Ovary (tissue), 7 donors: ENCODE measurements at regions not wholly inside any gene's neighbourhood (a gene's known extent, or its start where the extent isn't known, plus 50 kb on each side); places are given as distances from the start of the nearest gene placed in this dataset.

Experiments used
- DNase-seq, 5 donors: peaks; one replicate each; pipeline ENCODE4 v3.0.0-alpha.2; 2019 to 2020
- H3K27ac ChIP-seq, 2 donors: fragments of 200-600 bp; one replicate each; pipeline versions ENCODE4 v1.5.1 to v1.8.0; 2019 to 2022
- H3K27me3 ChIP-seq: fragments of 200-600 bp; one replicate; pipeline ENCODE4 v1.8.0; 2022
- H3K36me3 ChIP-seq: fragments of 200-600 bp; sonication (generic); one replicate; pipeline ENCODE4 v1.5.1; 2019
- H3K4me1 ChIP-seq: one replicate; pipeline ENCODE4 v1.8.1; 2013; ENCODE audit warnings: mild to moderate bottlenecking, moderate library complexity; ENCODE audit not compliant: insufficient read depth
- H3K4me3 ChIP-seq: fragments of 200-600 bp; sonication (generic); one replicate; pipeline ENCODE4 v1.5.1; 2017
- H3K9me3 ChIP-seq, 2 donors: fragments of 200-600 bp in 1 of 2; sonication (generic) in 1 of 2; one replicate each; pipeline versions ENCODE4 v1.5.1 to v1.8.1; 2013 to 2019; ENCODE audit warnings: mild to moderate bottlenecking in 1 of 2, moderate library complexity in 1 of 2
- EP300 ChIP-seq: sonication (generic); formaldehyde crosslinking; IDR thresholded peaks from one replicate; pipeline ENCODE4 v1.6.1; 2017; ENCODE audit warnings: antibody characterized with exemption
- POLR2A ChIP-seq: fragments of 450-650 bp; IDR thresholded peaks from one replicate; pipeline ENCODE4 v1.6.1; 2017; ENCODE audit warnings: antibody characterized with exemption, mild to moderate bottlenecking, moderate library complexity
- WGBS, 3 donors: extraction: QIAGEN DNeasy Blood & Tissue Kit in 1 of 3; methylation state at CpG; one replicate each; pipeline versions ENCODE4 v1.1.5 to v1.1.7; 2013 to 2017; 5-methylcytosine and 5-hydroxymethylcytosine counted together
- intact Hi-C, 4 donors: fragments of 100-400 bp; cut with DNase I; formaldehyde crosslinking; loops; one replicate each; pipeline versions ENCODE4 v1.11.0 to v1.15.1; 2022 to 2023
- TF ChIP-seq, protein P1 (sequence below), 3 donors: fragments of 450-650 bp in 2 of 3; fragments of 200-600 bp in 1 of 3; IDR thresholded peaks; one replicate each; pipeline versions ENCODE4 v1.5.1 to v1.8.0; 2016 to 2022; ENCODE audit warnings: antibody characterized with exemption in 3 of 3, mild to moderate bottlenecking in 1 of 3
- donor health status: DM: no; HTN: no; CAD: no; lungs with moderate emphysema.
- donor health status: DM: no; HTN: no; CAD: no.
- donor health status: Bipolar disorder and iron deficiency.
- donor health status: DM: no; HTN: no; CAD: no.
- donor health status: DM: yes; HTN: yes; CAD: no.

DNA sequence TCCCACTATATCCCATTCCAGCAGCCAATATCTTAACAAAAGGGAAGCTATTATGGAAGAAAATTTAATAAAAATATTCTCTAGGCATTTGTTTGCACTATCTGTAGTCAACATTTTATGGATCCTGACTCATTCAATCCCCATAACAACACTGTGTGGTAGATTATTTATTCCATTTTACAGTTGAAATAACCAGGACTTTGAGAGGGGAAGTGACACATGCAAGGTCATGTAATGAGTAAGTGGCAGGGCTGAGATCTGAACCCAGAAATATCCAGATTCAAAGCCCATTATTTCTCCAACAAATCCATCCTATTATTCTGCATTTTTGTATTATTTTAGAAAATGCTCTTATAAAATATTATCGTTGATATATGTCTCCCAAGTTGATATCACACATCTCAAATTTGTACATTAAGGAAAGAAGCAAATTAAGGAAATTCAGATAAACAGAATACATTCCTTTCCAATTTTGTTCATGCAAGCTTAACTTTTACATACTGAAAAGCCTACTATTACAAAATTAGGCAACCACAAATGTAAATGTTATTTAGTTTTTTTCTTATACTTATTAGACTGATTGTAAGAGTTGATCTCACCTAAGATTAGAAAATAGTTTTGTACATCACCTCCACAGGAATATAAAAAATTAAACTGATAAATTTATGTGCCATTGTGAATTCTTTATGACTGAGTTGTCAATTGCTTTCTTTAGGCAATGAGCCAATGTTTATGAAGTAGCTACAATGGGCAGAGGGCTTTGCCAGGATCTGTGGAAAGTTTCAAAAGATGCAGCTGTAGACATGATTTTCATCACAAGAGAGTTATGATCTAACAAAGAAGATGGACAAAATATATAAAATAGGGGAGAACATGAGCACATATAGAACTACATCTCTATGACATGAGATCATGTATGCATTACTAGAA lies 55.1 kb upstream of the E2F7 start:
- TF ChIP-seq, protein P1, sequence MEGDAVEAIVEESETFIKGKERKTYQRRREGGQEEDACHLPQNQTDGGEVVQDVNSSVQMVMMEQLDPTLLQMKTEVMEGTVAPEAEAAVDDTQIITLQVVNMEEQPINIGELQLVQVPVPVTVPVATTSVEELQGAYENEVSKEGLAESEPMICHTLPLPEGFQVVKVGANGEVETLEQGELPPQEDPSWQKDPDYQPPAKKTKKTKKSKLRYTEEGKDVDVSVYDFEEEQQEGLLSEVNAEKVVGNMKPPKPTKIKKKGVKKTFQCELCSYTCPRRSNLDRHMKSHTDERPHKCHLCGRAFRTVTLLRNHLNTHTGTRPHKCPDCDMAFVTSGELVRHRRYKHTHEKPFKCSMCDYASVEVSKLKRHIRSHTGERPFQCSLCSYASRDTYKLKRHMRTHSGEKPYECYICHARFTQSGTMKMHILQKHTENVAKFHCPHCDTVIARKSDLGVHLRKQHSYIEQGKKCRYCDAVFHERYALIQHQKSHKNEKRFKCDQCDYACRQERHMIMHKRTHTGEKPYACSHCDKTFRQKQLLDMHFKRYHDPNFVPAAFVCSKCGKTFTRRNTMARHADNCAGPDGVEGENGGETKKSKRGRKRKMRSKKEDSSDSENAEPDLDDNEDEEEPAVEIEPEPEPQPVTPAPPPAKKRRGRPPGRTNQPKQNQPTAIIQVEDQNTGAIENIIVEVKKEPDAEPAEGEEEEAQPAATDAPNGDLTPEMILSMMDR (IDR thresholded peaks at IDR 0.05): no peak
- no peak for TF ChIP-seq POLR2A
- Histone ChIP-seq H3K9me3 (no peaks in the 10 kb centered on the region), H3K36me3 (no peaks in the 10 kb centered on the region), H3K27ac (no peak overlapping the region), H3K27me3 (no peaks in the 10 kb centered on the region), H3K4me3 (no peak overlapping the region), H3K4me1 (no peaks in the 10 kb centered on the region)
- intact Hi-C loops: no loop called here
- 66 to 89% (median 77%) methylated on average over 1 of the region's 1 CpG for WGBS, 3 donors
- no peak for DNase-seq

DNA sequence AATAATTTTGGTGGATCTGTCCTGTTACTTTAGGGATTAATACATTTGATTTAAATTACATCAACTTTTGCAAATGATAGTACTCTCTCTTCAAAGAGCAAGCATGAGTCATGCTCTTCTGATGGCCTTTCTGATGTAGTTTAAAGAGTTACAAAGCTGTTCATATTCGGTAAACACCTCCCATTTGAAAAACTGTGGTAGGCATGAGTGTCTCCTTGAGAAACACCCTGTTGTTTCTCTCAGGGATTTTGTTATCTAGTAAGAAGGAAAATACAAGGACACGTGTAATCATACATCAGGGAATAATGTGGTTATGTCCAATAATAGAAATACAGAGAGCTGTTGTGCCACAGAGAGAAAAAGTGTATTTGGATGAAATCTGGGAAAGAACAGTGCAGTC lies 53.3 kb upstream of the E2F7 start:
- intact Hi-C loops: no loop called here
- 20 to 49% (median 31%) methylated on average over 2 of the region's 2 CpGs for WGBS, 3 donors
- H3K4me3 ChIP-seq: no peak overlapping the region
- no peaks in the 10 kb centered on the region for H3K9me3 ChIP-seq
- no peak overlapping the region for H3K27ac ChIP-seq
- no peaks in the 10 kb centered on the region for H3K36me3 ChIP-seq
- no peak for TF ChIP-seq EP300
- TF ChIP-seq, protein P1 (IDR thresholded peaks at IDR 0.05): no peak
- no peak for TF ChIP-seq POLR2A
- no peaks in the 10 kb centered on the region for H3K27me3 ChIP-seq
- no peak for DNase-seq
- H3K4me1 ChIP-seq: no peaks in the 10 kb centered on the region

DNA sequence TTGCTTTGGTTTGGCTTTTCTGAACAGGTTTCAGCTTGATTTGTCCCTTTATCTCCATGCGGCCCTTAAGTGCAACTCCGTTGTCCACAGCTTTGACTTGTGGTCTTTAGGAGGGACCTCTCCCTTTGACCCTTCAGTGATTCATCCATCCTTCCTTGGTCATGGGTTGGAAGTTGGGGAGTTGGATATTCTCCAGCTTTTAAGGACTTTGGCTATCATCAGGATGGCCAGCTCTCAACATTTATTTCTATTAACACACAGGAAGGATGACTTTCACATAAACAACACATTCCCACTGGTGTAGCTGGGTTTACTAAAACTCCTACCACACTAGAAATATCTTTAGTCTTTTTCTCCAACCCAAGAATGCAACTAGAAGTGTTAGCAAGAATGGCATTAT lies 50.9 kb upstream of the E2F7 start:
- intact Hi-C loops: no loop called here
- no peaks in the 10 kb centered on the region for H3K27me3 ChIP-seq
- WGBS, 3 donors: 71 to 81% (median 76%) methylated on average over 2 of the region's 2 CpGs
- H3K4me3 ChIP-seq: no peak overlapping the region
- H3K9me3 ChIP-seq: no peaks in the 10 kb centered on the region
- no peaks in the 10 kb centered on the region for H3K4me1 ChIP-seq
- H3K36me3 ChIP-seq: no peaks in the 10 kb centered on the region
- DNase-seq: no peak
- H3K27ac ChIP-seq: no peak overlapping the region
- TF ChIP-seq EP300 (no peak), POLR2A (no peak)
- TF ChIP-seq, protein P1 (IDR thresholded peaks at IDR 0.05): no peak

DNA sequence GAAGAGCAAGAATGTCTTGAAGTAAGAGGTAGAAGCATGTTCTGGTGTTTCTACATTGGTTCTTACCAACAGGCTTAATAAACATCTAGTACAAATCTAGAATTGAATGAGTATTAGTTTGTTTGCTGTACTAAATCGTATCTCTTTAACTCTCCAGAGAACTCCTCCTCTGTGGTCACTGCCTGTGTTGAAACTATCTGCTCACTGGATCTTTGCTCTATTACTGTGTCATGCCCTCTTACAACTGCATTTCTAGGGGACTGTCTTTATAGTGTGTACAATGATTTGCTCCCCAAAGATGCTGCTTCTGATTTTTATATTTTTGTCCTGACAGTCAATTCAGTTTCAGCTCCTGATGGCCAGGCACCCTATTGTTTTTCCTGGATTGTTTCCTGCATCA lies 50.1 kb upstream of the E2F7 start:
- H3K27ac ChIP-seq: no peak overlapping the region
- no peaks in the 10 kb centered on the region for H3K36me3 ChIP-seq
- TF ChIP-seq POLR2A: no peak
- TF ChIP-seq EP300: no peak
- TF ChIP-seq, protein P1 (IDR thresholded peaks at IDR 0.05): no peak
- 84 to 88% (median 85%) methylated on average over 1 of the region's 1 CpG for WGBS, 3 donors
- H3K4me1 ChIP-seq: no peaks in the 10 kb centered on the region
- H3K4me3 ChIP-seq: no peak overlapping the region
- H3K9me3 ChIP-seq: no peaks in the 10 kb centered on the region
- DNase-seq: no peak
- intact Hi-C loops: no loop called here
- no peaks in the 10 kb centered on the region for H3K27me3 ChIP-seq
